AG10803 (cell line): ENCODE measurements at regions not wholly inside any gene's neighbourhood (a gene's known extent, or its start where the extent isn't known, plus 50 kb on each side); places are given as distances from the start of the nearest gene placed in this dataset.

Experiments
- DNase-seq: peaks from one replicate; pipeline ENCODE4 v3.0.0; 2010; ENCODE audit warnings: low read depth
- H3K4me3 ChIP-seq: 2 replicates; pipeline ENCODE4 v1.5.1; 2011; ENCODE audit warnings: mild to moderate bottlenecking, low read length, control low read depth
- CTCF ChIP-seq: conservative IDR thresholded peaks from 2 replicates; pipeline ENCODE4 v1.5.1; 2011; ENCODE audit warnings: mild to moderate bottlenecking, low read length, control low read depth, inconsistent platforms

DNA sequence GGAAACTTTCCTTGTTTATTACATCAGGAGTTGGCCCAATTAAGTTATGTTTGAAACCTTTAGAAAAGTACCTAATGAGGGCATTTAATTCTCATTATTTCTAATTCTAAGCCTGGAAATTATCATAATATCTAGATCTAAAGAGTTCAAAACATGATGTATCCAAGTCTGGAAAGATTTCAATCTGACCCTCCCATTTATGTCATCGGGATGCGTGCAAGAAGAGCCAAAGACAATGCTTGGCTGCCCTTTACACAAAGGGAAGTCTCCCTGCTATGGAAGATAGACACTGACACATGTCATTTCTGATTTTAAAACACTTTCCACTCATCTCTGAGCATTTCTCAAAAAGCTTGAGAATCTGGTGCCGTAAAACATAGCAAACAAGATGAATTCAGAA lies 222.4 kb downstream of the ANTXR2 start:
- no peak for DNase-seq
- no peak overlapping the region for H3K4me3 ChIP-seq
- no peak for TF ChIP-seq CTCF

DNA sequence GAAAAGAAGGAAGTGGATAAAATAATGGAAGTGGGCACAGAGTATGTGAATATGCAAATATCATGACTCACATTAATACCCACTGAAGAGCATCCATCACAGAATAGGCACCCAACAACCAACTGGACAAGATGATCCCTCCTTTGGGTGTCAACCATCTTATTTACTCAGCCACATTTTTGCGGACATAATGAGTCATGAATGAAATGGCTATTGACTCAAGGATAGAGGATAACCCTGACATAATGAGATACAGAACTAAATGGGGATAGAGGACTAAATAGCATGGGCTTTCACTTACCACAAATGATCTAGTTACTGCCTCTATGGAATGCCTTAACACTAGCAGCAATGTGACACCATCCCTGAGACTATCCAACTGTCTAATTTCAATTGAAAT lies 224.7 kb downstream of the ANTXR2 start:
- DNase-seq: no peak
- H3K4me3 ChIP-seq: no peak overlapping the region
- no peak for TF ChIP-seq CTCF

DNA sequence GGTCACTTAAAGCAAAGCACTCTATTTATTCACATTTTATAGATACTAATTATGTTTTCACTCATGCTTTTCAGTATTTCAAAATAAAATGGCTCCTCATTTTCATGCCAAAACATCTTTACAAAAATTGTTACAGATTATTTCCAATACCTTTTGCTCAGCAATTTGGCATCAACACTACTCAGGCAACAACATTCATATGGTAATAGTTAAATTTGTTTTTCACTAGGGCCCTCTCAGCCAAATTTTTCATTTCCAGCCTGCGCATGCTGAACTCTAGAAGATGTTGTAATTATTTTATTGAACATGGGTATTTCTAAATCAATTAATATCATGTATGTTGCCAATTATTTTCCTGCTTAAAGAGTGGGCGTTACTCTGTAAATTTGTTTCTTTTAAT lies 225.6 kb downstream of the ANTXR2 start:
- no peak for TF ChIP-seq CTCF
- no peak for DNase-seq
- no peak overlapping the region for H3K4me3 ChIP-seq

- H3K4me3 ChIP-seq: no peak overlapping the region
- no peak for DNase-seq
- no peak for TF ChIP-seq CTCF
Measured at GRCh38 chr4:79842162-79842561, 230.9 kb downstream of the ANTXR2 start.

DNA sequence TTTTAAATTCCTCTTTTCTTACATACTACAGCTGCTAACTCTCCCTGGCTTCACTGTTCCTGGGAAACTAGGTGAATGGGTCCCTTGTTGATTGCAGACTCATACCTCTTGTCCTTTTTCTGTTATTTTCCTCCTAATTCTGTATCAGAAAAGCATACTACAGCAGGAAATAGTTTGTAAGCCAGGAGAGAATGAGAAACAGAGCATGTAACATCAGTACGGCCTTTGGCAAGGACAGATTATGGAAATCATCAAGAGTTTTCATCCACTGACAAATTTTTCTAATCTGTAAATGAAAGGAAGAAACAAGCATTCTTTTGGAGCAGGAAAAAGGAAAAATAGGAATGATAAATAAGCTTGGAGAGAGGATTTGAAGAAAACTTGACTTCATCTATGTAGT lies 239.2 kb downstream of the ANTXR2 start:
- no peak for DNase-seq
- TF ChIP-seq CTCF: no peak

DNA sequence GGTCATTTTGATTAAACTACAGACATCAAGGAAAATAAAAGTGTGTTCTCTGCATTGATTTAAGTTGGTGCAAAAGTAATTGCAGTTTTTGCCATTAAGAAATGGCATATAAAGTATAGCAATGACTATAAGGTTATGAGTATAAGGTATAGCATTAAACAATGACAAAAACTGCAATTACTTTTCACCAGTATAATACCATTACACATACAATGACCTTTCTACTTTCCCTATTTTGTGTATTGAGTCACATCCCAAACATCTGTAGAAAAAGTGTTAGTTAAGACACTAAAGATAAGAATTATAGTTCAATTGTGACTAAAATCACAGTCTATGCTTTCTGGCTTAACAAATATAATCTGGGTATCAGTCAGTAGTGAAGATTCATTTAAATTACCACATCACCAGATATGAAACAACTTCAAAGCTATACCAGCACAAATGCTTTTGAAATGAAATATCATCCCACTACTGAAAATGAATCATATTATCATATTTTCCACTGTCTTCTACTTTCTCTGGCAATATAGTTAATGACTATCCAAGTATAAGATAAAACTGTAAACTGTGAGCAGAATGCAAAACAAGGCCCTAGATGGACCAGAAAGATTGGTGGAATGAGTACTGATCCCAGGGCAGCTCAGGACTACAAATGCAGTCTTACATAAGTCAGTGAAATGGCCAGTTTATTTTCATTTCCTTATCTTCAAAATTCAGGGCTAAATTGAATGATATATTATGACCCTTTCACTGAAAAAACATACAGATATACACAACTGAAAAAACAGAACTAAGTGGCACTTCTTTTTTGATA lies 241.1 kb downstream of the ANTXR2 start:
- H3K4me3 ChIP-seq: no peak overlapping the region
- DNase-seq: no peak
- no peak for TF ChIP-seq CTCF

More for the DNA sequence above, 239.2 kb downstream of the ANTXR2 start:
- no peak overlapping the region for H3K4me3 ChIP-seq

DNA sequence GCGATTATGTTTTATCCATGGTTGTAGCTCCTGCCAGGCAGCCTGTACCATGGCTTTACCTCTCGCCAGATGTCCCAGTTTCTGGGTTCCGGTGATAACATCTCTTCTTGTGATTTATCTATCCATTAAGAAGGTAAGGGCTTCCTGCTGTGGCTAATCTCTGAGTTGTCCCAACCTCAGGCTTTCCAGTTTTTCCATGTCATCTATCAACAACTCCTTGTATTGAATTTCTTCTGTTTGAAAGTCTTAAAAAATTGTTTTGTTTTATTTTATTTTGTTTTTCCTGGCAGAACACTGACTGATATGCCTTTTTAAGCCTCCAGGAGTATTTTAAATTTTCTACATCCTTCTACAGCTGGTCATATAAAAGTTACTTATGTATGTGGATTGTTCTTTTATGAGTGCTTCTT lies 241.9 kb downstream of the ANTXR2 start:
- no peak for DNase-seq
- no peak for TF ChIP-seq CTCF
- H3K4me3 ChIP-seq: no peak overlapping the region
